Activated B cell treated with CpG ODN at 0.5 μM for 24 hours (primary cell): ENCODE measurements at regions not wholly inside any gene's neighbourhood (a gene's known extent, or its start where the extent isn't known, plus 50 kb on each side); places are given as distances from the start of the nearest gene placed in this dataset.

Source experiments
- ATAC-seq: fragments of 200-7000 bp; cut with Tn5 transposase; one replicate; pipeline ENCODE4 v1.10.0; 2021; ENCODE audit warnings: low read depth, mild to moderate bottlenecking, moderate library complexity
- CTCF ChIA-PET: fragments of 350-600 bp; sonication (Branson Sonifier 250); formaldehyde crosslinking; loops from one replicate; lab custom pipeline; 2021; ENCODE audit warnings: antibody characterized with exemption; lab: Charles Lee
- POLR2A ChIA-PET: fragments of 350-600 bp; sonication (Branson Sonifier 250); formaldehyde crosslinking; loops from one replicate; lab custom pipeline; 2021; ENCODE audit warnings: antibody characterized with exemption; lab: Charles Lee
- DNase-seq: peaks from one replicate; pipeline ENCODE4 v3.0.0; 2022
- H3K27ac Mint-ChIP-seq: one replicate; pipeline ENCODE4 v1.8.0; 2020; ENCODE audit warnings: mixed read lengths
- H3K27me3 Mint-ChIP-seq: one replicate; pipeline ENCODE4 v1.8.0; 2021; ENCODE audit warnings: mixed read lengths
- H3K36me3 Mint-ChIP-seq: one replicate; pipeline ENCODE4 v1.8.0; 2021; ENCODE audit warnings: low read depth, mixed read lengths
- H3K4me1 Mint-ChIP-seq: one replicate; pipeline ENCODE4 v1.8.0; 2021; ENCODE audit warnings: mixed read lengths
- H3K4me3 Mint-ChIP-seq: one replicate; pipeline ENCODE4 v1.8.0; 2020; ENCODE audit warnings: mild to moderate bottlenecking, mixed read lengths
- H3K9me3 Mint-ChIP-seq: one replicate; pipeline ENCODE4 v1.8.0; 2020; ENCODE audit warnings: mixed read lengths
- intact Hi-C: fragments of 100-400 bp; cut with micrococcal nuclease; formaldehyde crosslinking; loops from one replicate; pipeline ENCODE4 v1.15.1; 2024
- TF ChIP-seq, protein P1 (sequence below): fragments of 200-600 bp; IDR thresholded peaks from one replicate; pipeline ENCODE4 v1.8.0; 2022; ENCODE audit warnings: antibody characterized with exemption, mild to moderate bottlenecking

- H3K27me3 Mint-ChIP-seq, result peaks cover 7% of the 10 kb centered on the region
- H3K27ac Mint-ChIP-seq, result no peak overlapping the region
- TF ChIP-seq, protein P1, sequence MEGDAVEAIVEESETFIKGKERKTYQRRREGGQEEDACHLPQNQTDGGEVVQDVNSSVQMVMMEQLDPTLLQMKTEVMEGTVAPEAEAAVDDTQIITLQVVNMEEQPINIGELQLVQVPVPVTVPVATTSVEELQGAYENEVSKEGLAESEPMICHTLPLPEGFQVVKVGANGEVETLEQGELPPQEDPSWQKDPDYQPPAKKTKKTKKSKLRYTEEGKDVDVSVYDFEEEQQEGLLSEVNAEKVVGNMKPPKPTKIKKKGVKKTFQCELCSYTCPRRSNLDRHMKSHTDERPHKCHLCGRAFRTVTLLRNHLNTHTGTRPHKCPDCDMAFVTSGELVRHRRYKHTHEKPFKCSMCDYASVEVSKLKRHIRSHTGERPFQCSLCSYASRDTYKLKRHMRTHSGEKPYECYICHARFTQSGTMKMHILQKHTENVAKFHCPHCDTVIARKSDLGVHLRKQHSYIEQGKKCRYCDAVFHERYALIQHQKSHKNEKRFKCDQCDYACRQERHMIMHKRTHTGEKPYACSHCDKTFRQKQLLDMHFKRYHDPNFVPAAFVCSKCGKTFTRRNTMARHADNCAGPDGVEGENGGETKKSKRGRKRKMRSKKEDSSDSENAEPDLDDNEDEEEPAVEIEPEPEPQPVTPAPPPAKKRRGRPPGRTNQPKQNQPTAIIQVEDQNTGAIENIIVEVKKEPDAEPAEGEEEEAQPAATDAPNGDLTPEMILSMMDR, result peak; percentile 57
- CTCF ChIA-PET, result interaction anchor here (1.0 to 2.3 kb wide), 3 partner anchors 196 to 993 kb away, joined by 3 to 7 read pairs (median 6); no protein-coding TSS in a partner anchor
- H3K4me1 Mint-ChIP-seq, result peaks cover 6% of the 10 kb centered on the region
- peak overlapping the region; percentile 70 for H3K4me3 Mint-ChIP-seq
- no peaks in the 10 kb centered on the region for H3K36me3 Mint-ChIP-seq
- DNase-seq (no peak), ATAC-seq (peak; percentile 58)
- POLR2A ChIA-PET, result interaction anchor here (1.8 kb wide), 1 partner anchor 568 kb away, joined by 6 read pairs; the partner anchor contains the start of gene BTG1
- intact Hi-C loops, result loop anchor here (1.0 to 5.0 kb wide), 5 partner anchors 196 to 1072 kb away; no protein-coding TSS in a partner anchor
- no peaks in the 10 kb centered on the region for H3K9me3 Mint-ChIP-seq
Measured at GRCh38 chr12:91577586-91578539, 395.2 kb upstream of the DCN start.

GRCh38 chr12:91576432-91576831, 393.8 kb upstream of the DCN start:
- Mint-ChIP-seq H3K9me3 (no peaks in the 10 kb centered on the region), H3K27me3 (peaks cover 13% of the 10 kb centered on the region), H3K4me1 (peaks cover 6% of the 10 kb centered on the region), H3K4me3 (no peak overlapping the region), H3K36me3 (no peaks in the 10 kb centered on the region), H3K27ac (no peak overlapping the region)
- DNase-seq, result no peak
- ChIA-PET POLR2A (no interaction called here), CTCF (no interaction called here)
- TF ChIP-seq, protein P1, result no peak
- no peak for ATAC-seq
- intact Hi-C loops, result loop anchor here (5.0 kb wide), 2 partner anchors 194 to 826 kb away; no protein-coding TSS in a partner anchor

DNA sequence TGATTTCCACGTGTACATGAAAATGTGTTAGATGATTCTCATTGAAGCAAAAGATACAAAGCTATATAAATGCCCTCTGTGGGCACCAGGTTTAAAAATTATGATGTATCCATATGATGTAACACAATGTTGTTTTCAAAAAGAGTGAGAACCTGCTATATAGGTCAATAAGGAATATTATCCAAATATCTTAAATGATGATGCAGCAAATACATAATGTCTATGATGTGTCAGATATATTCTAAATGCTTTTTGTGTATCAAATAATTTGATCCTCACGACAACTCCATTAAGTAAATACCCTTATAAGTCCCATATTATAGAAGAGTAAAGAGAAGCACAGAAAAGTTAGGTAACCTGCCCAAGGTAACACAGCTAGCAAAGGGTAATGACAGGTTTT, 393.0 kb upstream of the DCN start:
- intact Hi-C loops, result loop anchor here (5.0 kb wide), 2 partner anchors 193 to 827 kb away; no protein-coding TSS in a partner anchor
- H3K27ac Mint-ChIP-seq, result no peak overlapping the region
- peaks cover 6% of the 10 kb centered on the region for H3K4me1 Mint-ChIP-seq
- TF ChIP-seq, protein P1, result no peak
- ChIA-PET CTCF (no interaction called here), POLR2A (no interaction called here)
- no peak for ATAC-seq
- H3K4me3 Mint-ChIP-seq, result no peak overlapping the region
- H3K36me3 Mint-ChIP-seq, result no peaks in the 10 kb centered on the region
- peaks cover 13% of the 10 kb centered on the region for H3K27me3 Mint-ChIP-seq
- DNase-seq, result no peak
- no peaks in the 10 kb centered on the region for H3K9me3 Mint-ChIP-seq

- no peak overlapping the region for H3K4me3 Mint-ChIP-seq
- H3K4me1 Mint-ChIP-seq, result peaks cover 6% of the 10 kb centered on the region
- H3K27me3 Mint-ChIP-seq, result peaks cover 13% of the 10 kb centered on the region
- no peaks in the 10 kb centered on the region for H3K9me3 Mint-ChIP-seq
- ChIA-PET CTCF (no interaction called here), POLR2A (no interaction called here)
- ATAC-seq (no peak), DNase-seq (no peak)
- intact Hi-C loops, result loop anchor here (5.0 kb wide), 2 partner anchors 193 to 827 kb away; no protein-coding TSS in a partner anchor
- H3K27ac Mint-ChIP-seq, result no peak overlapping the region
- H3K36me3 Mint-ChIP-seq, result no peaks in the 10 kb centered on the region
- TF ChIP-seq, protein P1, result no peak
Measured at GRCh38 chr12:91574975-91575374, 392.4 kb upstream of the DCN start.

DNA sequence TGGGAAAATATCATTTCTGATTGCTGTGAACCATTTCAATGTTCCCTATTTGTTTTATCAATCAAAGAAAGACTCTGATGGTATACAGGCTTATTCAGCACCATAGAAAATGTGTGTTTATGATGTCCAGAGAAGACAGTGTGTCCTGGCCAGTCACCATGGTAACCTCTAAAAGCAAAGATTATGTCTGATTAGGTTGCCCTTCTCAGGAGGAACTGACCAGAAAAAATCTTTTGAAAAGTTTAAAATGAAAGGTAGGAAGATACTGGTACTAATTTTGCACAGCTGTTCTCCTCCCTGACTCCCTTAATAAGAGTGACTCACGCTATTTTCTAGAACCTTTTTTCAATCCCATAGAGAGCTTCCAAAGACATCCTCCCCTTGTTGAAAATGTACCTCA, 391.8 kb upstream of the DCN start:
- Mint-ChIP-seq H3K9me3 (no peaks in the 10 kb centered on the region), H3K27ac (no peak overlapping the region), H3K4me1 (peaks cover 6% of the 10 kb centered on the region), H3K27me3 (peaks cover 14% of the 10 kb centered on the region), H3K4me3 (no peak overlapping the region), H3K36me3 (no peaks in the 10 kb centered on the region)
- ATAC-seq (no peak), DNase-seq (no peak)
- intact Hi-C loops, result no loop called here
- POLR2A ChIA-PET, result no interaction called here
- TF ChIP-seq, protein P1, result no peak
- CTCF ChIA-PET, result no interaction called here
